Heart left ventricle (tissue), 16 donors: ENCODE measurements at regions not wholly inside any gene's neighbourhood (a gene's known extent, or its start where the extent isn't known, plus 50 kb on each side); places are given as distances from the start of the nearest gene placed in this dataset.

Experiments used
- ATAC-seq, 4 donors: fragments of 200-7000 bp; cut with Tn5 transposase; one replicate each; pipeline ENCODE4 v1.9.1; 2020 to 2022; ENCODE audit warnings: moderate library complexity in 4 of 4, mild to moderate bottlenecking in 3 of 4, moderate number of reproducible peaks in 1 of 4
- DNase-seq, 5 donors: peaks; one replicate each; pipeline ENCODE4 v3.0.0-alpha.2; 2020
- H3K27ac ChIP-seq, 12 donors: fragments of 200-600 bp; sonication (generic) in 4 of 12; one replicate each; pipeline versions ENCODE4 v1.5.0 to v1.8.0; 2016 to 2022; ENCODE audit warnings: mild to moderate bottlenecking in 2 of 12
- H3K27me3 ChIP-seq, 9 donors: fragments of 200-600 bp; sonication (generic) in 2 of 9; one replicate each; pipeline versions ENCODE4 v1.5.1 to v1.8.0; 2016 to 2022; ENCODE audit warnings: mild to moderate bottlenecking in 3 of 9
- H3K36me3 ChIP-seq, 9 donors: fragments of 200-600 bp; sonication (generic) in 2 of 9; one replicate each; pipeline versions ENCODE4 v1.5.0 to v1.8.0; 2018 to 2022; ENCODE audit warnings: mild to moderate bottlenecking in 2 of 9
- H3K4me1 ChIP-seq, 12 donors: fragments of 200-600 bp; sonication (generic) in 4 of 12; one replicate each; pipeline versions ENCODE4 v1.5.0 to v1.8.0; 2016 to 2022; ENCODE audit warnings: mild to moderate bottlenecking in 3 of 12
- H3K4me3 ChIP-seq, 12 donors: fragments of 200-600 bp; sonication (generic) in 4 of 12; one replicate each; pipeline versions ENCODE4 v1.5.0 to v1.8.0; 2017 to 2022; ENCODE audit warnings: mild to moderate bottlenecking in 9 of 12, moderate library complexity in 4 of 12
- H3K9me3 ChIP-seq, 12 donors: fragments of 200-600 bp; sonication (generic) in 4 of 12; one replicate each; pipeline versions ENCODE4 v1.5.0 to v1.8.0; 2016 to 2022; ENCODE audit warnings: mild to moderate bottlenecking in 1 of 12
- CTCF ChIP-seq, 12 donors: fragments of 200-600 bp; sonication (generic) in 4 of 12; IDR thresholded peaks; one replicate each; pipeline versions ENCODE4 v1.5.0 to v1.8.0; 2018 to 2022; ENCODE audit warnings: antibody characterized with exemption in 12 of 12, mild to moderate bottlenecking in 5 of 12
- POLR2A ChIP-seq, 2 donors: fragments of 450-650 bp; IDR thresholded peaks; one replicate each; pipeline ENCODE4 v1.6.1; 2017; ENCODE audit warnings: antibody characterized with exemption in 2 of 2, mild to moderate bottlenecking in 2 of 2, moderate library complexity in 2 of 2
- WGBS, 4 donors: extraction: QIAGEN DNeasy Blood & Tissue Kit in 2 of 4; methylation state at CpG; one replicate each; pipeline versions ENCODE4 v1.1.5 to v1.1.7; 2013 to 2018; 5-methylcytosine and 5-hydroxymethylcytosine counted together
- intact Hi-C, 10 donors: fragments of 100-400 bp; cut with DNase I; formaldehyde crosslinking; loops; one replicate each; pipeline versions ENCODE4 v1.11.1 to v1.14.2; 2022
- donor health status: ischemic (EF 13 %, LVEDD 7.1; RV severe dilation, severe dysfunction).
- donor health status: healthy with polysubstance abuse.
- donor health status: DM: no; HTN: yes; CAD: no.
- donor health status: DM: no; HTN: no; CAD: no.
- donor health status: ischemic (EF 25% LVEDD 6.9; RV normal size, moderate dysfunction).
- donor health status: ischemic (EF 25% LVEDD 5.7; RV mildly dilated, moderate dysfunction).
- donor health status: healthy.
- donor health status: DM: yes; HTN: yes; CAD: no.
- donor health status: ischemic (EF 35%, LVEDD 5.7; RV mildly dilated, moderate dysfunction).
- donor health status: nonischemic (EF 11% LVEDD 7.7; RV severe dilation, severe dysfunction).
- donor health status: DM: yes; HTN: yes; CAD: no.
- donor health status: PGD.
- donor health status: ischemic (EF 29% LVEDD 5.4; RV normal size, mild dysfunction).
- donor health status: nonischemic (EF 23%, LVEDD 6.1; RV moderate dilation, normal function).

DNA sequence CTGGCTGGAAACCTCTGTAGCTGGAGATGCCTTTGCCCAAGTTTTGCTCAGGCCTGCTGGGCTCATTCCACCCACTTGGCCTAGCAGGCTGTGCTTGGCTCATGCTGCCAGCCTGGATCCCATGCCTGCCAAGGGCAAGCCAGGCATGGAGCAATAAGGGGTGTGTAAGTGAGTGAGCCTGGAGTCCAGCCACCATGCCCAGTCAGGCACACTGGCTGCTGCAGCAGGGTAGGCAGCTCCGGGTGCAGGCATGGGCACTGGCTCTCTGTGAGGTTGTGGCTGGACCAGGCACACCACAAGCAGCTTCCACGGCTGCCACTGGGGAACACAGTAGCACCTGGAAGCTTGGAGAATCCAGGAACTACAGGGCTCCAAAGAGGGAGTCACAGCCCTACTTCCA, 147.7 kb upstream of the HS6ST1 start:
- no peak overlapping the region for H3K4me3 ChIP-seq
- TF ChIP-seq CTCF (IDR thresholded peaks at IDR 0.05) (no peak), POLR2A (IDR thresholded peaks at IDR 0.05) (no peak)
- DNase-seq (peak; percentile 72 to 90 (median 80)), ATAC-seq (peak; percentile 87 to 95 (median 92))
- peak overlapping the region in 10 of 12 donors; percentile 35 to 86 (median 78) for H3K27ac ChIP-seq
- H3K9me3 ChIP-seq, result peaks cover 0 to 57% (median 16%) of the 10 kb centered on the region in 12 donors
- intact Hi-C loops, result loop anchor here in 5 of 10 donors (2.0 to 10.0 kb wide), 4 partner anchors 24 to 142 kb away; no protein-coding TSS in a partner anchor
- H3K36me3 ChIP-seq, result no peaks in the 10 kb centered on the region
- WGBS, 4 donors, result 33 to 52% (median 49%) methylated on average over 1 to 2 of the region's 2 CpGs; no CpG with 5 or more reads in 1 of the 4 donors
- no peaks in the 10 kb centered on the region for H3K27me3 ChIP-seq
- peaks cover 0 to 25% (median 4%) of the 10 kb centered on the region in 12 donors for H3K4me1 ChIP-seq

GRCh38 chr2:128466776-128467175, 148.1 kb upstream of the HS6ST1 start:
- Histone ChIP-seq H3K9me3 (peaks cover 0 to 54% (median 16%) of the 10 kb centered on the region in 12 donors), H3K27me3 (no peaks in the 10 kb centered on the region), H3K4me3 (no peak overlapping the region), H3K27ac (peak overlapping the region in 11 of 12 donors; percentile 32 to 86 (median 76)), H3K36me3 (no peaks in the 10 kb centered on the region), H3K4me1 (peaks cover 0 to 25% (median 4%) of the 10 kb centered on the region in 12 donors)
- ATAC-seq (peak in 1 of 4 donors; percentile 1), DNase-seq (no peak)
- TF ChIP-seq POLR2A (IDR thresholded peaks at IDR 0.05), result no peak
- no peak for TF ChIP-seq CTCF (IDR thresholded peaks at IDR 0.05)
- intact Hi-C loops, result loop anchor here in 5 of 10 donors (1.0 to 10.0 kb wide), 5 partner anchors 24 to 142 kb away; no protein-coding TSS in a partner anchor
- 83 to 100% (median 91%) methylated on average over 1 to 2 of the region's 2 CpGs for WGBS, 4 donors

DNA sequence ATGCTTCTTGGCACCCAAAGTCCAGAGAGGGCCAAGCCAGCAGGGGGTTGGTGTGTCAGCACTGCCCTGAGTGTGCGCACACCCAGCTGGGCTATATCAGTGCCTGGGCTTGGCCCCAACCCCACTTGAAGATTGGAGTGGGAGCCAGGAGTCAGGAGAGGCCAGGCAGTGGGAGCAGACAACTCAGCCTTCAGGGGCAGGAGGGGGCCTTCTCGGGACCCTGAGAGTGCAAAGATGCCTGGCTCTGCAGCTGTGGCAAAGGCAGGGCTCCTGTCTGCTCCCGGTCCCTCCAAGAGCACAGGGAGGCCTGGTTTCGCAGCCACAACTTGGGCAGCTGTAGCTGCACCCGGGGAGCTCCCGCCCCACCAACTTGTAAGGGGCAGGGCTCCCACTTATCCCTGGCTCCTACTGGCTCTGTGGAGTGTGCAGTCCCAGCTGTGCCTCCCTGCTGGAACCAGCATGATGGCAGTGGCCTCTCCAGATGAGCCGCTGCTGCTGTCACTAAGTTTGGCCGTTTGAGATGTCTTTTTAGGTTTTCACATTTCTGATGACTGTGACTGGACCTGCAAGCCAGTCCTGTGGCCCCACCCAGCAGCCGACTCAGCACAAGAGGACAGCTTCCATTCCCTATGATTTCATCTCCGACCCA, 148.8 kb upstream of the HS6ST1 start:
- H3K27ac ChIP-seq, result peak overlapping the region in 11 of 12 donors; percentile 32 to 86 (median 76)
- peaks cover 0 to 28% (median 4%) of the 10 kb centered on the region in 12 donors for H3K4me1 ChIP-seq
- ATAC-seq (peak; percentile 87 to 91 (median 91)), DNase-seq (peak in 4 of 5 donors; percentile 70 to 87 (median 76))
- TF ChIP-seq CTCF (IDR thresholded peaks at IDR 0.05) (no peak), POLR2A (IDR thresholded peaks at IDR 0.05) (no peak)
- intact Hi-C loops, result loop anchor here in 5 of 10 donors (1.0 to 10.0 kb wide), 5 partner anchors 25 to 143 kb away; no protein-coding TSS in a partner anchor
- H3K4me3 ChIP-seq, result no peak overlapping the region
- no peaks in the 10 kb centered on the region for H3K36me3 ChIP-seq
- H3K9me3 ChIP-seq, result peaks cover 0 to 47% (median 16%) of the 10 kb centered on the region in 12 donors
- 49 to 66% (median 65%) methylated on average over 9 to 10 of the region's 10 CpGs for WGBS, 4 donors
- no peaks in the 10 kb centered on the region for H3K27me3 ChIP-seq

DNA sequence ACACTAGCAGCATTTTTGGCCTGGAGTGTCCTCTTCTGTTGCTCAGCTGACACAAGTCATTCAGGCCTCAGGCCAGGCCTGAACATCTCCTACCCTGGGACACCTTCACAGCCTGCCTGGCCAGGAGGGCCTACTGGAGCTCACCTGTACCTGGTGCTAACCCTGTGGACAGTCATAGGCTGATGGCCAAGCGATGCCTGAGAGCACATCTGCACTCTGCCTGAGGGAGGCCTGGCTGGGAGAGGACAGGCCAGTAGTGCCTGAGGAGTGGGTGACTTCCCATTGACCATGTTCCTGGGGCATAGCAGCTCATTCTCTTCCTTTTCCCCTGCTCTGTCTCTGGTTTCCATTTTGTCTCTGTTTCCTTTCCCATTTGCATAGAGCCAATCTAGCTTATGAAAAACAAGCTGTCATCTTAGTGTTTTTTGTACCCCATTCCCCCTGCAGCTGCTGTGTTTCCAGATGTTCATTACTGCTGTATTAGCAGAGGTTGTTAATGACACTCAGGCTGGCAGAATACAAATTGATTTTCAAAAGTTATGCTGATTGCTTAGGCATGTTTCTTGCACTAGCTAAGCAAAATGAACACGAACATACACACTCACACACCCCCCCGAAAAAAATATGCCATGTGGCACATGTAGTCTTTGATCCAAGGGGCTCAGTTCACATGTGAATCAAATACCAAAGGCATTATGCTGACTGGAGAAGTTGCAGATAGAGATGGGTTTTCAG, 149.7 kb upstream of the HS6ST1 start:
- Histone ChIP-seq H3K4me1 (peaks cover 0 to 37% (median 8%) of the 10 kb centered on the region in 12 donors), H3K27me3 (peaks cover 0 to 3% (median 0%) of the 10 kb centered on the region in 9 donors), H3K27ac (peak overlapping the region in 8 of 12 donors; percentile 63 to 86 (median 81)), H3K9me3 (peaks cover 0 to 42% (median 16%) of the 10 kb centered on the region in 12 donors), H3K4me3 (no peak overlapping the region), H3K36me3 (no peaks in the 10 kb centered on the region)
- WGBS, 4 donors, result 78 to 87% (median 82%) methylated on average over 3 of the region's 3 CpGs
- no peak for DNase-seq
- no peak for TF ChIP-seq CTCF (IDR thresholded peaks at IDR 0.05)
- no peak for TF ChIP-seq POLR2A (IDR thresholded peaks at IDR 0.05)
- intact Hi-C loops, result loop anchor here in 3 of 10 donors (5.0 to 10.0 kb wide), 2 partner anchors 34 to 144 kb away; no protein-coding TSS in a partner anchor
- no peak for ATAC-seq
